Small intestine (tissue), 7 donors: ENCODE measurements at regions not wholly inside any gene's neighbourhood (a gene's known extent, or its start where the extent isn't known, plus 50 kb on each side); places are given as distances from the start of the nearest gene placed in this dataset.

Experiments used
- DNase-seq, 2 donors: peaks; one replicate each; pipeline versions ENCODE4 v3.0.0 to v3.0.0-alpha.2; 2013
- FAIRE-seq: peaks from 2 replicates; lab custom pipeline; 2012; peaks lifted over from hg19 to GRCh38; lab: Jason Lieb, UNC
- H3K27ac ChIP-seq, 3 donors: one replicate each; pipeline ENCODE4 v1.5.1; 2013; ENCODE audit warnings: low read length in 2 of 3, mild to moderate bottlenecking in 2 of 3, control low read depth in 1 of 3, inconsistent platforms in 1 of 3, low read depth in 1 of 3, moderate library complexity in 1 of 3
- H3K27me3 ChIP-seq, 3 donors: one replicate each; pipeline ENCODE4 v1.6.1; 2013; ENCODE audit warnings: low read length in 3 of 3, inconsistent platforms in 1 of 3; ENCODE audit not compliant: control insufficient read depth in 3 of 3, insufficient read depth in 3 of 3
- H3K36me3 ChIP-seq, 3 donors: one replicate each; pipeline ENCODE4 v1.6.1; 2013; ENCODE audit warnings: low read length in 3 of 3, inconsistent platforms in 1 of 3, low read depth in 1 of 3, mild to moderate bottlenecking in 1 of 3, moderate library complexity in 1 of 3; ENCODE audit not compliant: control insufficient read depth in 3 of 3, insufficient read depth in 2 of 3
- H3K4me1 ChIP-seq, 3 donors: one replicate each; pipeline ENCODE4 v1.6.1; 2013; ENCODE audit warnings: low read length in 2 of 3, inconsistent platforms in 1 of 3, low read depth in 1 of 3, mild to moderate bottlenecking in 1 of 3, moderate library complexity in 1 of 3; ENCODE audit not compliant: control insufficient read depth in 3 of 3, insufficient read depth in 2 of 3
- H3K4me3 ChIP-seq, 3 donors: one replicate each; pipeline ENCODE4 v1.5.1; 2013; ENCODE audit warnings: low read length in 3 of 3, control low read depth in 1 of 3, inconsistent platforms in 1 of 3, low read depth in 1 of 3, mild to moderate bottlenecking in 1 of 3, moderate library complexity in 1 of 3
- H3K9me3 ChIP-seq, 2 donors: one replicate each; pipeline ENCODE4 v1.6.1; 2013; ENCODE audit warnings: low read depth in 1 of 2, low read length in 1 of 2; ENCODE audit not compliant: control insufficient read depth in 2 of 2, insufficient read depth in 1 of 2
- WGBS, 3 donors: extraction: QIAGEN DNeasy Blood & Tissue Kit; methylation state at CpG; one replicate each; pipeline ENCODE4 v1.1.7; 2013; 5-methylcytosine and 5-hydroxymethylcytosine counted together
- donor health status: healthy with polysubstance abuse.
- donor health status: control.
- donor health status: control.
- donor health status: Bipolar disorder and iron deficiency.
- donor health status: healthy.

DNA sequence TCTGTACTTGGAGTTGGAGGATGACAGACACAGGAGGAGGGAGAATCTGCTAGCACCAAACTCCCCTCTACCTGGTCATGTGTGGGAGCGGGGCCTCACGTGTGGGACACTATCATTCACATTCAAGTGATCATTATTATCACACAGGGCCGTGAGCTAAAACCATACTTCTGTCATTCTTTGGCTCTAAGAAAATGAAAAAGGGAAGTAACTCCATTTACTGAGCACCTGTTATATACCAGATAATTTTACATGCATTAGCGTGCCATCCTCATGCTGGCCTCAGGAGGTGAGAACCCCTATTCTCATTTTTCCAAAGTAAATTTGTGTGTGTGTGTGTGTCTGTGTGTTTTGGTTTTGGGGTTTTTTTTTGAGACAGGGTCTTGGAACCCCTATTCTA lies 150.1 kb downstream of the GLI2 start:
- Histone ChIP-seq H3K4me3 (no peak overlapping the region), H3K4me1 (no peaks in the 10 kb centered on the region), H3K27ac (no peak overlapping the region), H3K9me3 (no peaks in the 10 kb centered on the region), H3K27me3 (peaks cover 0 to 41% (median 0%) of the 10 kb centered on the region in 3 donors), H3K36me3 (no peaks in the 10 kb centered on the region)
- FAIRE-seq, result no peak
- DNase-seq, result no peak
- whole genome bisulfite sequencing, 3 donors, result 76 to 89% (median 87%) methylated on average over 4 of the region's 4 CpGs

DNA sequence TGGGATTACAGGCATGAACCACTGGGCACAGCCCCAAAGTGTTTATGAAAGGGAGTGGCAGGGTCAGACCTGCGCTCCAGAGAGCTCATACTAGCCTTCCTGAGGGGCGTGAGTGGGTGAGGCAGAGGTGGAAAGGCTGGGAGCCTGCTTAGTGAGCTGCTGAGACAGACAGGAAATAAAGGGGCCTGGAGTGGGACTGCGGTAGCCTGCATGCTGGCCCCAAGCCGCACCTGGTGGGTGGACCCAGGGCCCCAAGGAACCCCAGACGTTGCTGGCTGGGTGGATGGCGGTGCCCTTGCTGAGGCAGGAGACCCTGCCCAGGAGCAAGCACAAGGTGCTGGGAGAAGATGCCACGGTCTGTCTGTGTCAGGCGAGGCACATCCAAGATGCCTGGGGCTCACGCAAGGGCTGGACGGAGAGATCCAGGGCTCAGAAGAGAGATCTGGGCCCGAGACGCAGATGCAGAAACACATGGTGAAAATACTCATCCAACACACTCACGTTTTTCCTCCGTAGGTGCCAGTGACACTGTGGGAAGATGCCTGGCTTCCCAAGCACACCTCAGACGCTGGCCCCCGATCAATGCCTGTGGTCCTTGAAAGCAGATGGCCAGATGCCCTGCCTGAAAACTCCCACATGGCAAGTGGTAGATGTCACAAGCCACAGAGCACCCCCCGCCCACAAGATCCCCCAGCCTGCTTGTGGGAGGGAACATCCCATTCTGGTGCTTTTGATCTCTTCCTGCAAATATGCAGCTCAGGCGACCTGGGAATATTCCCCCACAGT lies 151.1 kb downstream of the GLI2 start:
- Histone ChIP-seq H3K27ac (no peak overlapping the region), H3K4me1 (no peaks in the 10 kb centered on the region), H3K27me3 (peaks cover 0 to 37% (median 0%) of the 10 kb centered on the region in 3 donors), H3K9me3 (no peaks in the 10 kb centered on the region), H3K36me3 (peaks cover 0 to 2% (median 0%) of the 10 kb centered on the region in 3 donors), H3K4me3 (no peak overlapping the region)
- WGBS, 3 donors, result 58 to 71% (median 61%) methylated on average over 18 of the region's 18 CpGs
- FAIRE-seq (no peak), DNase-seq (no peak)

DNA sequence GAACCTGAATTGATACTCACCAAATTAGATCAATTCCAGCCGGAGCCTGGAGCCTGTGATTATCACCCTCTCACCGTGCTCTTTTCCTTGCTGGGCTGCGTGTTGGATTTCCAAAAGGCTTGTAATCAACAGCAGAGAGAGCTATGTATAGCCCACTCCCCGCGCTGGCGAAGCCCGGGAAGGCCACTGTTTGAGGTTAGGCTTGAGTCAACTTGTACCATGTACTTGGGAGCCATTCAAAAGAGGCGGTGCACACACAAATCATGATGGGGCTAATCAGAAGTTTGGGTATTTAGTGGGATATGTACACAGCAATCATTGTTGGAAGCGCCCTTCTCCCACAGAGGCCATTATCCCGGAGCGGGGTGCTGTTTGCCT lies 151.6 kb downstream of the GLI2 start:
- H3K9me3 ChIP-seq, result no peaks in the 10 kb centered on the region
- no peak overlapping the region for H3K27ac ChIP-seq
- H3K36me3 ChIP-seq, result peaks cover 0 to 2% (median 0%) of the 10 kb centered on the region in 3 donors
- peaks cover 0 to 32% (median 0%) of the 10 kb centered on the region in 3 donors for H3K27me3 ChIP-seq
- H3K4me1 ChIP-seq, result no peaks in the 10 kb centered on the region
- DNase-seq (no peak), FAIRE-seq (no peak)
- 42 to 65% (median 44%) methylated on average over 11 of the region's 11 CpGs for WGBS, 3 donors
- no peak overlapping the region for H3K4me3 ChIP-seq

DNA sequence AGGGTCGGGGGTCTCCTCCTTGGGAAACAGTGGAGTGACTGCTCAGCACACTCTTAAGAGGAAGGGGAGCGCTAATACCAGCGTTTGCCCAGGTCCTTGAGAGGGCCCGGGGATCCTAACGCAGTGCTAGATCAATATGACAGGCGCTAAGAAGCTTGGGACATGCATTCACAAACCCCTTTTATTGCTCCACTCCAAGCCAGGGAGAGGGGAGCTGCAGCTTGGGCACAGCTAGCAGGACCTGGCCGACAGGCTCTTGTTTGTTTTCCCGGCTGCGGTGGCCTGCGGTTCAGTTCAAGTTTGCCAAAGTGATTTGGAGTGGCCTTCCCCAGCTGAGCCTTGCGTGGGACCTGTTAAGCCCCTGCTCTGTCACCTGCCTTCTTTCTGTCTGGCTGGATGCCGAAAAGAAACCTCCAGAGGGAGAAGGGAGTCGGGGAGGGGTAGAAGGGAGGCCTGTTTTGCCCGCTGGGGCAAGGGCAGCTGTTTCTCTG lies 152.1 kb downstream of the GLI2 start:
- no peak overlapping the region for H3K27ac ChIP-seq
- no peak for FAIRE-seq
- 50 to 68% (median 60%) methylated on average over 14 of the region's 14 CpGs for WGBS, 3 donors
- H3K27me3 ChIP-seq, result peaks cover 0 to 32% (median 0%) of the 10 kb centered on the region in 3 donors
- peaks cover 0 to 2% (median 0%) of the 10 kb centered on the region in 3 donors for H3K36me3 ChIP-seq
- no peaks in the 10 kb centered on the region for H3K9me3 ChIP-seq
- H3K4me3 ChIP-seq, result no peak overlapping the region
- no peak for DNase-seq
- peaks cover 0 to 2% (median 0%) of the 10 kb centered on the region in 3 donors for H3K4me1 ChIP-seq

DNA sequence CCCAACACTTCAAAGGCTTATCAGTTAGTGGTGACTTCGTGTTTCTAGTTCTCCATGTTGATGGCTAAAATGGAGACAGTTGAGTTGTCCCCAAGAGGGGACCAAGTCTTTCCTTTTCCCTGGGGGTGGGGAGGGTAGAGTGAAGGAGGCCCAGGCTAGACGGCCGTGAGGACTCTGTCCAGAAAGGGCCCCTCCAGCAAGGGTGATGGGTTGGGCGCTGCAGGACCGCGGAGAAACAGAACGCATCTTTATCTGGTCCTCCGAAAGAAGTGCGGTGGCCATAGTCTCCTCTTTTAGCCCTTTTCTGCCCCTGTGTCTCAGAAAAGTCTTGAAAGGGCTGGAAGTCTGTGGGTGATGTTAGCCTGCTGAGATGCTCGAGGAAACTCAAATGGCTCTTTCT lies 153.2 kb downstream of the GLI2 start:
- DNase-seq, result no peak
- 88 to 91% (median 90%) methylated on average over 10 of the region's 10 CpGs for WGBS, 3 donors
- Histone ChIP-seq H3K4me1 (peaks cover 0 to 12% (median 0%) of the 10 kb centered on the region in 3 donors), H3K36me3 (peaks cover 0 to 2% (median 0%) of the 10 kb centered on the region in 3 donors), H3K27ac (no peak overlapping the region), H3K9me3 (no peaks in the 10 kb centered on the region), H3K27me3 (peaks cover 0 to 30% (median 0%) of the 10 kb centered on the region in 3 donors), H3K4me3 (no peak overlapping the region)
- no peak for FAIRE-seq

DNA sequence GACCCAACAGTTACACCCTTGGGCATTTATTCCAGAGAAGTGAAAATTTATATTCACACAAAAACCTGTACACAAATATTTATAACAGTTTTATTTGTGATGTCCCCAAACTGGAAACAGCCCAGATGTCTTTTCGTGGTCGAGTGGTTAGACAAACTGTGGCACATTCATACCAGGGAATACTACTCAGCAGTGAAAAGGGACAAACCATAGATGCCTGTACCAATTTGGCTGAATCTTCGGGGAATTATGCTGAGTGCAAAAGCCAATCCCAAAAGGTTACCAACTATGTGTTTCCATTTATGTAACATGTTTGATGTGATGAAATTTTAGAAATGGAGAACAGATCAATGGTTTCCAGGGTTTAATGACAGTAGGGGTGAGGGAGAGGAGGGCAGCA lies 154.3 kb downstream of the GLI2 start:
- DNase-seq (no peak), FAIRE-seq (no peak)
- WGBS, 3 donors, result 74 to 86% (median 82%) methylated on average over 3 of the region's 3 CpGs
- no peak overlapping the region for H3K4me3 ChIP-seq
- peaks cover 0 to 2% (median 0%) of the 10 kb centered on the region in 3 donors for H3K36me3 ChIP-seq
- peaks cover 0 to 18% (median 0%) of the 10 kb centered on the region in 3 donors for H3K4me1 ChIP-seq
- no peaks in the 10 kb centered on the region for H3K9me3 ChIP-seq
- no peak overlapping the region for H3K27ac ChIP-seq
- peaks cover 0 to 24% (median 0%) of the 10 kb centered on the region in 3 donors for H3K27me3 ChIP-seq

DNA sequence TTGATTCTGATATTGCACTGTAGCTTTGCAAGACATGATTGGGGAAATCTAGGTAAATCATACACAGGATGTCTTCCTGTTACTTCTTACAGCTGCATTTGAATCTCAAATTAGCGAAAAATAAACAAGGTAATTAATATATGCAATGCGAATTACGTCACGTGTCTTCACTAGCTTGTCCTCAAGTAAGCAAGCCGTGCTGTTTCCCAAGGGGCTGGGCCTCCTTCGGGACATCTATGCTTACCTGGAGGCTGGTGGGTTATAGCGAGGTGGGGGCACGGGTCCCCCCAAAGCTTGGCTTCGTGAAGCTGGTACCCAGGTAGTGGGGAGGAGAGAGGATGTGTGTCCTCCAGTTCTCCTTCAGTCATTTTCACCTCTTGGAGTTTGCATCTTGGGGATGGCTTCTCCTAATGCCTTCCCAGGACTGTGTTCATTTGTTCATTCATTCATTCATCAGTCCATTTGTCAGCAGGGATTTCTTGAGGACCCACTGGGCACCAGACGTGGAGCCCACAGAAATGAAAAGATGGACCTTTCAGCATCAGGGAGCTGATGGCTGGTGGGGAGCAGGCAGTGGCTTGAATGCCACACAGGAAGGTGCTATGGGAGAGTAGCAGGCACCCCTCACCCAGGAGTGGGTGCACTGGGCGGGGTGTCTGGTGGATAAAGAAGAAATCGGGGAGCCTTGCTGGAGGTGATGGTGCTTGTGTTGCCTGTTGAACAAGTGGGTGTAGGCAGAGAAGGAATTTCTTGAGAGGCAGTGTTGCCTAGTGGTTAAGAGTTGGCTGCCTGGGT lies 155.1 kb downstream of the GLI2 start:
- no peak overlapping the region for H3K27ac ChIP-seq
- no peak for FAIRE-seq
- WGBS, 3 donors, result 81 to 87% (median 83%) methylated on average over 12 of the region's 12 CpGs
- peaks cover 0 to 24% (median 0%) of the 10 kb centered on the region in 3 donors for H3K27me3 ChIP-seq
- H3K4me1 ChIP-seq, result peaks cover 0 to 18% (median 0%) of the 10 kb centered on the region in 3 donors
- peaks cover 0 to 2% (median 0%) of the 10 kb centered on the region in 3 donors for H3K36me3 ChIP-seq
- H3K9me3 ChIP-seq, result no peaks in the 10 kb centered on the region
- no peak for DNase-seq
- no peak overlapping the region for H3K4me3 ChIP-seq

DNA sequence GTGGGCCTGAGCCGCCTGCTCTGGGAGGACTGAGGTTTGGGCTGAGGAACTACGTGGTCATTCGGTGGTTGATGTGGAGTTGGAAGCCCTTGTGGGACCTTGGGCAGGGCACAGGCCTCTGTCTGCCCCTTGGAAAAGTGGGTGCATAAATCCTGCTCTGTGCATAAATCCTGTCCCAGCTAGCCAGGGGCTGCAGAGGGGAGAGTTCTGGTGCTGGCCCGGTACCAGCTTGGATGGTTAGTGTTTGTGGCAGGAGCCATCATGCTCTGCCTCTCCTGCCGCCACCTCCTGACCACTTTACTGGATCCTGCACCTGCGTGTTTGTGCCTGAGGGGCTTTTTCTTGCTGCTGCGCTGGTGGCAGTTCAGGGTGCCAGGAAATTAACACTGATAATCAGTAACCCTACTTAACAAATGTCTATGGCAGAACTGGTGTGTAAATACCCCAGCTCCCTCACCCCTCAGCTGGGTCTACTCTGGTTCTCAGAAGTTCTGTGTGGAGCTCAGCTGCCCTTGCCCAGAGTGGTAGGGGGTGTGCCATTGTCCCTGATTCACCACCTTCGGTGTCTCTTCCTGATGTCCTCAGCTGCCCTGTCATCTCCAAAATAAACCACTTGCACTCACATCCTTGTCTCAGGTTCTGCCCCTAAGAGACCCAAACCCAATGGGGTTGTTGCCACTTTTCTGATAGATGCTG lies 156.8 kb downstream of the GLI2 start:
- Histone ChIP-seq H3K27me3 (peaks cover 0 to 21% (median 0%) of the 10 kb centered on the region in 3 donors), H3K9me3 (no peaks in the 10 kb centered on the region), H3K4me3 (no peak overlapping the region), H3K27ac (no peak overlapping the region), H3K4me1 (peaks cover 0 to 18% (median 0%) of the 10 kb centered on the region in 3 donors), H3K36me3 (peaks cover 0 to 2% (median 0%) of the 10 kb centered on the region in 3 donors)
- WGBS, 3 donors, result 89 to 93% (median 91%) methylated on average over 8 of the region's 8 CpGs
- FAIRE-seq (no peak), DNase-seq (no peak)
